ENCODE measurements at regions not wholly inside any gene's neighbourhood (a gene's known extent, or its start where the extent isn't known, plus 50 kb on each side); places are given as distances from the start of the nearest gene placed in this dataset.
A peak's percentile ranks its signal among the peaks of the same experiment; 100 is the strongest.

GRCh38 chrX:87727620-87728019 lies 210.0 kb downstream of the KLHL4 start:
- no peak for DNase-seq

GRCh38 chrX:87728024-87728423 lies 210.4 kb downstream of the KLHL4 start:
- no peak for DNase-seq

GRCh38 chrX:87728459-87728858 lies 210.9 kb downstream of the KLHL4 start:
- no peak for DNase-seq

GRCh38 chrX:87732133-87732532 lies 214.5 kb downstream of the KLHL4 start:
- no peak for DNase-seq

- DNase-seq = no peak
Measured at GRCh38 chrX:87736576-87736975, 219.0 kb downstream of the KLHL4 start.

- no peak for DNase-seq
Measured at GRCh38 chrX:87744391-87744790, 226.8 kb downstream of the KLHL4 start.

- no peak for DNase-seq
Measured at GRCh38 chrX:87755493-87755892, 237.9 kb downstream of the KLHL4 start.

- DNase-seq = no peak
Measured at GRCh38 chrX:87788976-87789375, 271.4 kb downstream of the KLHL4 start.

GRCh38 chrX:87798039-87798438 lies 280.4 kb downstream of the KLHL4 start:
- no peak for DNase-seq

GRCh38 chrX:87805829-87806490 lies 288.4 kb downstream of the KLHL4 start:
- no peak for DNase-seq

- no peak for DNase-seq
Measured at GRCh38 chrX:87808576-87809243, 291.1 kb downstream of the KLHL4 start.

GRCh38 chrX:87813566-87813965 lies 296.0 kb downstream of the KLHL4 start:
- DNase-seq = no peak

GRCh38 chrX:87846956-87847355 lies 329.4 kb downstream of the KLHL4 start:
- no peak for DNase-seq

- no peak for DNase-seq
Measured at GRCh38 chrX:87873347-87873941, 355.8 kb downstream of the KLHL4 start.

- DNase-seq = no peak
Measured at GRCh38 chrX:87874043-87874442, 356.4 kb downstream of the KLHL4 start.

GRCh38 chrX:87878926-87879325 lies 361.3 kb downstream of the KLHL4 start:
- no peak for DNase-seq

- DNase-seq = no peak
Measured at GRCh38 chrX:87890437-87890836, 372.8 kb downstream of the KLHL4 start.

GRCh38 chrX:87895421-87895820 lies 377.8 kb downstream of the KLHL4 start:
- DNase-seq = no peak

- DNase-seq = no peak
Measured at GRCh38 chrX:87896057-87896456, 378.5 kb downstream of the KLHL4 start.

GRCh38 chrX:87900320-87900908 lies 382.8 kb downstream of the KLHL4 start:
- peak; percentile 25 to 37 for DNase-seq

GRCh38 chrX:87901060-87901459 lies 383.5 kb downstream of the KLHL4 start:
- DNase-seq = no peak

- no peak for DNase-seq
Measured at GRCh38 chrX:87914726-87915125, 397.1 kb downstream of the KLHL4 start.

GRCh38 chrX:87924619-87925018 lies 407.0 kb downstream of the KLHL4 start:
- no peak for DNase-seq

- no peak for DNase-seq
Measured at GRCh38 chrX:87941841-87942240, 424.2 kb downstream of the KLHL4 start.

All from CD4-positive, alpha-beta T cell treated with Interleukin-1 beta for 1 hour (primary cell).